ENCODE measurements at regions not wholly inside any gene's neighbourhood (a gene's known extent, or its start where the extent isn't known, plus 50 kb on each side); places are given as distances from the start of the nearest gene placed in this dataset.

- H3K27ac ChIP-seq (ENCODE audit: low read depth, low read length), result no peak overlapping the region
- no peak for TF ChIP-seq CTCF (IDR thresholded peaks at IDR 0.05; ENCODE audit: extremely low read depth, low read depth, low read length)
- DNase-seq (ENCODE audit: insufficient read length, low spot score, missing footprints), result no peak
- H2AFZ ChIP-seq (ENCODE audit: low read length), result no peak overlapping the region
- no peaks in the 10 kb centered on the region for H3K27me3 ChIP-seq (ENCODE audit: insufficient read depth, low read length)
- no peaks in the 10 kb centered on the region for H3K36me3 ChIP-seq (ENCODE audit: insufficient read depth, low read length)
- no peak overlapping the region for H3K4me2 ChIP-seq (ENCODE audit: insufficient read depth, low read length)
- H4K20me1 ChIP-seq (ENCODE audit: insufficient read depth, low read length), result no peaks in the 10 kb centered on the region
- no peaks in the 10 kb centered on the region for H3K9me3 ChIP-seq (ENCODE audit: low read depth, low read length)
- no peaks in the 10 kb centered on the region for H3K4me1 ChIP-seq (ENCODE audit: insufficient read depth, low read length)
- H3K79me2 ChIP-seq (ENCODE audit: insufficient read depth, low read length), result no peaks in the 10 kb centered on the region
- H3K4me3 ChIP-seq (ENCODE audit: insufficient read depth, low read length), result no peak overlapping the region
Measured at GRCh38 chr2:129212299-129212958, 767.0 kb upstream of the RAB6C start.

- Histone ChIP-seq H3K27me3 (ENCODE audit: insufficient read depth, low read length) (no peaks in the 10 kb centered on the region), H3K79me2 (ENCODE audit: insufficient read depth, low read length) (no peaks in the 10 kb centered on the region), H3K9me3 (ENCODE audit: low read depth, low read length) (peaks cover 3% of the 10 kb centered on the region), H3K36me3 (ENCODE audit: insufficient read depth, low read length) (no peaks in the 10 kb centered on the region), H3K4me3 (ENCODE audit: insufficient read depth, low read length) (no peak overlapping the region), H3K4me2 (ENCODE audit: insufficient read depth, low read length) (no peak overlapping the region), H4K20me1 (ENCODE audit: insufficient read depth, low read length) (no peaks in the 10 kb centered on the region), H3K27ac (ENCODE audit: low read depth, low read length) (no peak overlapping the region), H3K4me1 (ENCODE audit: insufficient read depth, low read length) (no peaks in the 10 kb centered on the region), H2AFZ (ENCODE audit: low read length) (no peak overlapping the region)
- DNase-seq (ENCODE audit: insufficient read length, low spot score, missing footprints), result no peak
- no peak for TF ChIP-seq CTCF (IDR thresholded peaks at IDR 0.05; ENCODE audit: extremely low read depth, low read depth, low read length)
Measured at GRCh38 chr2:129224022-129224421, 755.4 kb upstream of the RAB6C start.

GRCh38 chr2:129224486-129224885, 755.0 kb upstream of the RAB6C start:
- Histone ChIP-seq H3K79me2 (ENCODE audit: insufficient read depth, low read length) (no peaks in the 10 kb centered on the region), H4K20me1 (ENCODE audit: insufficient read depth, low read length) (no peaks in the 10 kb centered on the region), H2AFZ (ENCODE audit: low read length) (no peak overlapping the region), H3K4me2 (ENCODE audit: insufficient read depth, low read length) (no peak overlapping the region), H3K27ac (ENCODE audit: low read depth, low read length) (no peak overlapping the region), H3K4me1 (ENCODE audit: insufficient read depth, low read length) (no peaks in the 10 kb centered on the region), H3K4me3 (ENCODE audit: insufficient read depth, low read length) (no peak overlapping the region), H3K36me3 (ENCODE audit: insufficient read depth, low read length) (no peaks in the 10 kb centered on the region), H3K27me3 (ENCODE audit: insufficient read depth, low read length) (no peaks in the 10 kb centered on the region), H3K9me3 (ENCODE audit: low read depth, low read length) (peaks cover 3% of the 10 kb centered on the region)
- TF ChIP-seq CTCF (IDR thresholded peaks at IDR 0.05; ENCODE audit: extremely low read depth, low read depth, low read length), result no peak
- no peak for DNase-seq (ENCODE audit: insufficient read length, low spot score, missing footprints)

- H3K9me3 ChIP-seq (ENCODE audit: low read depth, low read length), result no peaks in the 10 kb centered on the region
- no peak overlapping the region for H3K4me2 ChIP-seq (ENCODE audit: insufficient read depth, low read length)
- no peak overlapping the region for H2AFZ ChIP-seq (ENCODE audit: low read length)
- no peak for DNase-seq (ENCODE audit: insufficient read length, low spot score, missing footprints)
- H3K79me2 ChIP-seq (ENCODE audit: insufficient read depth, low read length), result no peaks in the 10 kb centered on the region
- TF ChIP-seq CTCF (IDR thresholded peaks at IDR 0.05; ENCODE audit: extremely low read depth, low read depth, low read length), result no peak
- no peaks in the 10 kb centered on the region for H3K36me3 ChIP-seq (ENCODE audit: insufficient read depth, low read length)
- no peaks in the 10 kb centered on the region for H3K4me1 ChIP-seq (ENCODE audit: insufficient read depth, low read length)
- H3K27me3 ChIP-seq (ENCODE audit: insufficient read depth, low read length), result no peaks in the 10 kb centered on the region
- H3K27ac ChIP-seq (ENCODE audit: low read depth, low read length), result no peak overlapping the region
- H4K20me1 ChIP-seq (ENCODE audit: insufficient read depth, low read length), result no peaks in the 10 kb centered on the region
- no peak overlapping the region for H3K4me3 ChIP-seq (ENCODE audit: insufficient read depth, low read length)
Measured at GRCh38 chr2:129229196-129229595, 750.3 kb upstream of the RAB6C start.
